ENCODE measurements at regions not wholly inside any gene's neighbourhood (a gene's known extent, or its start where the extent isn't known, plus 50 kb on each side); places are given as distances from the start of the nearest gene placed in this dataset.

DNA sequence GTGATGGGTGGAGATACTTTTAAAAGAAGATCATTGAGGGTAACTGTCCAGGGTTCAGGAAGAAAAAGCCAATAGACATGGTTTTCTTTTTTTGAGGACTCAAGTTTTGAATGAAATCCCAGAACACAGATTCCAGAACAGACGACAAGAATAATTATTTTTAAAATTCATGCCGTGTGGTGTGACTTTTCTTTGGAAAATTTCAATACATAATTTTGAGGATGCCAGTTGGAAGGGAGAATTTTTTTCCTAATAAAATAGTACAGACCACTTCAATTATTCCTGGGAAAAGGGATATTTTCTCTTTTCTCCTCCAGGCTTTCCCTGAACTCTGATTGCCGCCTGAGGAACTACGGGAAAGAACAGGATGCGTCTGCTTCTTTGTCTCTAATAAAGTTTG lies 951.4 kb downstream of the KCNMA1 start:
- Histone ChIP-seq H3K4me3 (ENCODE audit: insufficient read length, low read depth) (no peak overlapping the region), H3K27me3 (ENCODE audit: insufficient read depth, insufficient read length) (no peaks in the 10 kb centered on the region), H3K9me3 (ENCODE audit: insufficient read depth, low read length) (no peaks in the 10 kb centered on the region), H3K4me1 (ENCODE audit: insufficient read depth, insufficient read length) (no peaks in the 10 kb centered on the region), H3K36me3 (ENCODE audit: insufficient read depth, insufficient read length, low read length) (no peaks in the 10 kb centered on the region), H3K9ac (ENCODE audit: insufficient read length, low read depth) (no peak overlapping the region)
- DNase-seq (ENCODE audit: low read depth, low spot score), result no peak
- TF ChIP-seq ZNF274 (IDR thresholded peaks at IDR 0.05; ENCODE audit: low read depth, low read length) (no peak), YY1 (IDR thresholded peaks at IDR 0.05; ENCODE audit: insufficient read depth, insufficient read length) (no peak), SUZ12 (IDR thresholded peaks at IDR 0.05; ENCODE audit: extremely low read depth, insufficient read depth, insufficient read length) (no peak)

DNA sequence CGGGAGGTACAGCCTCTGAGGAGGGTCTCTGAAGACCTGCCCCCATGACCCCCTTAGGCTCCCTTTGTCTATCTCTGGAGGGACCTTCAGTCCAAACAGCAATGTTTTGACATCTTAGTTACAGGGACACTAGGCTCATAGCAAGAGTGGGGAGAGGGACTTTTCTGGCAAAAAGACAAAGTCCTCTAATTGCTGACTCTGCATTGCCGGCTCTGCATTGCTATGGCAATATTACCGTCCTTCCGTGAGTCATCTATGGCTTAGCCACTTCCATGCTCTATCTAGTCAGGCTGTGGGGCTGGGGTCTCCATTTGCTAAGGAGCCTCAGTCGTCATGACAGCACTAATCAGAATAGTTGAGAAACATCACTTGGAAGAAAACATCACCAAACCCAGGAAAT lies 952.6 kb downstream of the KCNMA1 start:
- TF ChIP-seq YY1 (IDR thresholded peaks at IDR 0.05; ENCODE audit: insufficient read depth, insufficient read length) (no peak), ZNF274 (IDR thresholded peaks at IDR 0.05; ENCODE audit: low read depth, low read length) (no peak), SUZ12 (IDR thresholded peaks at IDR 0.05; ENCODE audit: extremely low read depth, insufficient read depth, insufficient read length) (no peak)
- H3K4me1 ChIP-seq (ENCODE audit: insufficient read depth, insufficient read length), result no peaks in the 10 kb centered on the region

DNA sequence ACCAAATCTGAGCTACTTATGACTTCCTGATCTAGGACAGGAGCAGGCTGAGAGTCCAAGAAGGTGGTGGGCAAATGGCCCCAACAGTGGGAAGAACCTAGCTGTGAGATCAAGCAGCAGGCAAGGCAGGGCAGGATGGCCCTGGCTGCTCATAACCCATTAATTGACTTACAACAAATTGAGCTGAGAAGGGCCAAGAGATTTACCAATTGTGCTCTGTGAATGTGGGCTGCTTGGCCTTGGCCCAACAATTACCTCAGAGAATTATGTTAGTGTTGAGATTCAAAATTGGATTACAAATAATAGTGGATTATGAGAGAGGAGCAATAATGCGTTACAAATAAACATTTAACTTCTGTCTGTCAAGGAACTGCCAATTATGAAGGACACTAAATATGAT lies 956.5 kb downstream of the KCNMA1 start:
- H3K4me1 ChIP-seq (ENCODE audit: insufficient read depth, insufficient read length), result no peaks in the 10 kb centered on the region
- no peak for DNase-seq (ENCODE audit: low read depth, low spot score)
- H3K36me3 ChIP-seq (ENCODE audit: insufficient read depth, insufficient read length, low read length), result no peaks in the 10 kb centered on the region
- H3K9me3 ChIP-seq (ENCODE audit: insufficient read depth, low read length), result no peaks in the 10 kb centered on the region
- no peak overlapping the region for H3K9ac ChIP-seq (ENCODE audit: insufficient read length, low read depth)
- no peaks in the 10 kb centered on the region for H3K27me3 ChIP-seq (ENCODE audit: insufficient read depth, insufficient read length)
- H3K4me3 ChIP-seq (ENCODE audit: insufficient read length, low read depth), result no peak overlapping the region
- TF ChIP-seq SUZ12 (IDR thresholded peaks at IDR 0.05; ENCODE audit: extremely low read depth, insufficient read depth, insufficient read length) (no peak), ZNF274 (IDR thresholded peaks at IDR 0.05; ENCODE audit: low read depth, low read length) (no peak), YY1 (IDR thresholded peaks at IDR 0.05; ENCODE audit: insufficient read depth, insufficient read length) (no peak)

More for the DNA sequence above, 952.6 kb downstream of the KCNMA1 start:
- H3K4me3 ChIP-seq (ENCODE audit: insufficient read length, low read depth), result no peak overlapping the region
- no peaks in the 10 kb centered on the region for H3K27me3 ChIP-seq (ENCODE audit: insufficient read depth, insufficient read length)
- no peak overlapping the region for H3K9ac ChIP-seq (ENCODE audit: insufficient read length, low read depth)
- no peak for DNase-seq (ENCODE audit: low read depth, low spot score)
- H3K36me3 ChIP-seq (ENCODE audit: insufficient read depth, insufficient read length, low read length), result no peaks in the 10 kb centered on the region
- no peaks in the 10 kb centered on the region for H3K9me3 ChIP-seq (ENCODE audit: insufficient read depth, low read length)

DNA sequence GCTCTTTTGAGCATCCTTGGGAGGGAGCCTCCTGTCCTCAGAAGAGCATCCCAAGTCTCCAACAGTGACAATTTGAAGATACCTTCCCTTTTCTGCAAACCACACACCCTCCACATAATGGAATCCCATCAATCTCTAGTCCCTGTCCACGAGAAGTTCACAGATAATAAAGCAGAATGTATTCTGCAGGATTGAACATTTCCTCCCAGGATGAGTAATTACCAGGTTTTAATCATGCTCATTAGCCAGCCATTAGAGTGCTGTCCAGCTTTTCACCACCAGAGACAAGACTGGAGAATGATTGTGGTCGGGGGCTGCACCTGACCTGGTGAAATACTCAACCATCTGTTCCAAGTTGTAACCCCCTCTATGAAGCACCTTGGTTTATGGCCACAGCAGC lies 958.6 kb downstream of the KCNMA1 start:
- H3K9me3 ChIP-seq (ENCODE audit: insufficient read depth, low read length), result no peaks in the 10 kb centered on the region
- TF ChIP-seq YY1 (IDR thresholded peaks at IDR 0.05; ENCODE audit: insufficient read depth, insufficient read length) (no peak), SUZ12 (IDR thresholded peaks at IDR 0.05; ENCODE audit: extremely low read depth, insufficient read depth, insufficient read length) (no peak), ZNF274 (IDR thresholded peaks at IDR 0.05; ENCODE audit: low read depth, low read length) (no peak)
- no peaks in the 10 kb centered on the region for H3K27me3 ChIP-seq (ENCODE audit: insufficient read depth, insufficient read length)
- H3K36me3 ChIP-seq (ENCODE audit: insufficient read depth, insufficient read length, low read length), result no peaks in the 10 kb centered on the region
- H3K4me1 ChIP-seq (ENCODE audit: insufficient read depth, insufficient read length), result no peaks in the 10 kb centered on the region
- H3K4me3 ChIP-seq (ENCODE audit: insufficient read length, low read depth), result no peak overlapping the region
- no peak overlapping the region for H3K9ac ChIP-seq (ENCODE audit: insufficient read length, low read depth)
- DNase-seq (ENCODE audit: low read depth, low spot score), result no peak

DNA sequence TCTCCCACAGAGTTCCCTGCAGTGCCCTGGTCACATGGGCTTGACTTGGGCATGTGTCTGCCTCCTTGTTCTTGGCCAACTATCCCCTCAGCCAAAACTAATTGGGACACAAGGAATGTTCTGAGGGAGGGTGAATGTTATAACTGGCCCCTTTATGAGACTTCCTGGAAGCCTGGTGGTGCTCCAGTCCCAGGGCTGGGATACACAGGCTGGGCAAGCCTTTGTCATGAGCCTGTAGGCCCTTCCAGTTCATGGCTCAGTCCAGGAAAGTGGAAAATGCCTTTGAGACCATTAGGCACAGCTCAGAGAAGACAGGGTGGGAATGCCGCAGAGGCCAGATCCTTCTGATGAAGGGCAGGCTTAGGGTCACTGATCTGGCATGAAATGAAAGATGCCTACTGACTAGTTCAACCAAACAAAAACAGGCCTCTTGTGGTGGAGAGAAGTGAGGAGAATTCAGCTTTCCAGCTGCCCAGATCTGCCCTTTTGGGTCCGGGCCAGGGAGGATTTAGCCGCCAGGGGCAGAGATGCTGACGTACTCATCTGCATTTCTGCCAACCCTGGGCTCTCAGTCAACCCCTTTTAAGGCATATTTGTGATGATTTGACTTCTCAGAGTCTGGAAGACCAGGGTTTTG lies 961.5 kb downstream of the KCNMA1 start:
- TF ChIP-seq SUZ12 (IDR thresholded peaks at IDR 0.05; ENCODE audit: extremely low read depth, insufficient read depth, insufficient read length) (no peak), ZNF274 (IDR thresholded peaks at IDR 0.05; ENCODE audit: low read depth, low read length) (no peak), YY1 (IDR thresholded peaks at IDR 0.05; ENCODE audit: insufficient read depth, insufficient read length) (no peak)
- no peak for DNase-seq (ENCODE audit: low read depth, low spot score)
- no peaks in the 10 kb centered on the region for H3K9me3 ChIP-seq (ENCODE audit: insufficient read depth, low read length)
- no peak overlapping the region for H3K9ac ChIP-seq (ENCODE audit: insufficient read length, low read depth)
- H3K4me3 ChIP-seq (ENCODE audit: insufficient read length, low read depth), result no peak overlapping the region
- H3K4me1 ChIP-seq (ENCODE audit: insufficient read depth, insufficient read length), result no peaks in the 10 kb centered on the region
- H3K27me3 ChIP-seq (ENCODE audit: insufficient read depth, insufficient read length), result no peaks in the 10 kb centered on the region
- H3K36me3 ChIP-seq (ENCODE audit: insufficient read depth, insufficient read length, low read length), result no peaks in the 10 kb centered on the region

DNA sequence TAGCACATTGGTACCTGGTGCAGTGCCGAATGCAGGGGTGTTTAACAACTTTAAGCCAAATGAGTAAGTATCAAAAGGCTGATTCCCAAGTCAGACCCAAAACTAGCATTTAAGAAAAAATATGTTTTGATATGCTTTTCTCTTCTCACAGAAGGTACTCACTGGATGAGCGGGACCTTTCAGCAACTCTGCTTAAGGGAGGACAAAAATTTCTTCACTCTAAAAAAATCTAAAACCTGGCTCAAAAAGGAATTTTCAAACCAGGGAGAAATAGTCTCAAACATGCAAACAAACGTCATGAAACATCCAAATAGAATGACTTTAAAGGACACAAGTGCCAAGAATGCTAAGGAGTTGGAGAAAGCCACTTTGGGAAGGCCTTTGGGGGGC lies 962.1 kb downstream of the KCNMA1 start:
- no peaks in the 10 kb centered on the region for H3K9me3 ChIP-seq (ENCODE audit: insufficient read depth, low read length)
- no peak overlapping the region for H3K4me3 ChIP-seq (ENCODE audit: insufficient read length, low read depth)
- no peaks in the 10 kb centered on the region for H3K4me1 ChIP-seq (ENCODE audit: insufficient read depth, insufficient read length)
- no peak overlapping the region for H3K9ac ChIP-seq (ENCODE audit: insufficient read length, low read depth)
- H3K27me3 ChIP-seq (ENCODE audit: insufficient read depth, insufficient read length), result no peaks in the 10 kb centered on the region
- TF ChIP-seq YY1 (IDR thresholded peaks at IDR 0.05; ENCODE audit: insufficient read depth, insufficient read length), result no peak
- no peak for TF ChIP-seq SUZ12 (IDR thresholded peaks at IDR 0.05; ENCODE audit: extremely low read depth, insufficient read depth, insufficient read length)
- no peak for TF ChIP-seq ZNF274 (IDR thresholded peaks at IDR 0.05; ENCODE audit: low read depth, low read length)
- no peaks in the 10 kb centered on the region for H3K36me3 ChIP-seq (ENCODE audit: insufficient read depth, insufficient read length, low read length)
- no peak for DNase-seq (ENCODE audit: low read depth, low spot score)

DNA sequence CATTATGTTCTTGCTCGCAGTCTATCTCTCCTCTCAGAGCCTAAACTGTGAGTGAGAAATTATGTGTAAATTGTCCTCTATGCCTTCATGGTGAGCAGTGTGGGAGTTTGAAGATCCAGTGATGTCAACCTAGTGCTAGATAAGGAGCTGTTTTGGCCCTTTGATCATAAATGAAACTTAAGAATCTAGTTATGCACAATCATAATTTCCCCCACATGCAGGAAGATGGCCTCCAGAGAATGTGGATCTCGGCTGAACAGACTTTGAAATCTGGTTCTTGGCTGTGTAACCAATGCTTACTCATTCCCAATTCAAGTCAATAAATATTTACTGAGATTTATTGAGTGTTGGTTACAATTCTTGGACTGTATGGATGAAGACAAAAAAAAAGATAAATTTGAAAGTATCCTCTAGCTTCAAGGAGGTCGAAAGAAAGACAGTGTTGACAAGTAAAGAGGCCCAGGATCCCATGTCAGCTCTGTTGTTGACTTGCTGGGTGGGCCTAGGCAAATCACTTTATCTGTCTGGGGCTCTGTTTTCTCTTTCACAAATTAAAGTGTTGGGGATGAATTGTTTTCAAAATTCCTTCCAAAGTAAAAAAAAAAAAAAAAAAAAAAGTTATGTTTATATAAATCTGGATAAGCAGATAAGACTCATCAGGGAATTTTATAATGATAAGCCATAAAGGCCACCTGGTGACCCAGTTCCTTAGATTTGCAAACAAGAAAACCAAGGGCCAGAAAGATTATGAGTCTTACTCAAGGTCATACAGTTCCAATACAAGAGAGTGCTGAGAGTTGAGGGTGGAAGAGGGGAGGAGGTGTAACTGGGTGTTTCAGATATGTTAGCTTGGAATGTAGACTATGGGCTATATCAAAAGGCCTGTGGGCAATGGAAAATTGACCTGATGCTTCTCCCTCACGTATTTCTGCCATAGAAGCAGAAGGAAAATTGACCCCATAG lies 969.9 kb downstream of the KCNMA1 start:
- no peak overlapping the region for H3K9ac ChIP-seq (ENCODE audit: insufficient read length, low read depth)
- TF ChIP-seq ZNF274 (IDR thresholded peaks at IDR 0.05; ENCODE audit: low read depth, low read length), result no peak
- TF ChIP-seq SUZ12 (IDR thresholded peaks at IDR 0.05; ENCODE audit: extremely low read depth, insufficient read depth, insufficient read length), result no peak
- no peak for TF ChIP-seq YY1 (IDR thresholded peaks at IDR 0.05; ENCODE audit: insufficient read depth, insufficient read length)
- H3K4me3 ChIP-seq (ENCODE audit: insufficient read length, low read depth), result no peak overlapping the region
- no peaks in the 10 kb centered on the region for H3K27me3 ChIP-seq (ENCODE audit: insufficient read depth, insufficient read length)
- DNase-seq (ENCODE audit: low read depth, low spot score), result no peak
- H3K36me3 ChIP-seq (ENCODE audit: insufficient read depth, insufficient read length, low read length), result no peaks in the 10 kb centered on the region
- no peaks in the 10 kb centered on the region for H3K4me1 ChIP-seq (ENCODE audit: insufficient read depth, insufficient read length)
- H3K9me3 ChIP-seq (ENCODE audit: insufficient read depth, low read length), result no peaks in the 10 kb centered on the region
